ENCODE measurements at regions not wholly inside any gene's neighbourhood (a gene's known extent, or its start where the extent isn't known, plus 50 kb on each side); places are given as distances from the start of the nearest gene placed in this dataset.

GRCh38 chr17:6205525-6205924, 135.3 kb downstream of the WSCD1 start:
- Histone ChIP-seq H3K4me2 (ENCODE audit: low read length) (no peak overlapping the region), H3K27me3 (ENCODE audit: control insufficient read depth, low read length) (no peaks in the 10 kb centered on the region), H3K79me2 (ENCODE audit: control insufficient read depth, low read length) (no peaks in the 10 kb centered on the region), H3K4me3 (ENCODE audit: low read length) (no peak overlapping the region), H3K36me3 (ENCODE audit: control insufficient read depth, low read length) (no peaks in the 10 kb centered on the region), H3F3A (ENCODE audit: control insufficient read depth, insufficient read depth) (no peaks in the 10 kb centered on the region), H4K20me1 (ENCODE audit: control insufficient read depth, insufficient read depth, low read depth, low read length) (no peaks in the 10 kb centered on the region), H3K4me1 (ENCODE audit: control insufficient read depth, low read length) (no peaks in the 10 kb centered on the region), H3K9me3 (ENCODE audit: control insufficient read depth, insufficient read depth, low read length) (no peaks in the 10 kb centered on the region), H3K27ac (ENCODE audit: low read depth, low read length) (no peak overlapping the region), H3K9me2 (replicated peaks; ENCODE audit: control insufficient read depth, low read length) (no peaks in the 10 kb centered on the region)
- TF ChIP-seq CTCF (IDR thresholded peaks at IDR 0.05; ENCODE audit: low read depth, low read length, poor library complexity, severe bottlenecking) (no peak), EZH2phosphoT487 (IDR thresholded peaks at IDR 0.05; ENCODE audit: borderline replicate concordance, low read length) (no peak)

GRCh38 chr17:6205033-6205432, 134.9 kb downstream of the WSCD1 start:
- Histone ChIP-seq H3K9me3 (ENCODE audit: control insufficient read depth, insufficient read depth, low read length) (no peaks in the 10 kb centered on the region), H3K9me2 (replicated peaks; ENCODE audit: control insufficient read depth, low read length) (no peaks in the 10 kb centered on the region), H3K4me2 (ENCODE audit: low read length) (no peak overlapping the region), H3K27ac (ENCODE audit: low read depth, low read length) (no peak overlapping the region), H3K4me1 (ENCODE audit: control insufficient read depth, low read length) (no peaks in the 10 kb centered on the region), H3K27me3 (ENCODE audit: control insufficient read depth, low read length) (no peaks in the 10 kb centered on the region), H4K20me1 (ENCODE audit: control insufficient read depth, insufficient read depth, low read depth, low read length) (no peaks in the 10 kb centered on the region), H3K79me2 (ENCODE audit: control insufficient read depth, low read length) (no peaks in the 10 kb centered on the region), H3K4me3 (ENCODE audit: low read length) (no peak overlapping the region), H3K36me3 (ENCODE audit: control insufficient read depth, low read length) (no peaks in the 10 kb centered on the region), H3F3A (ENCODE audit: control insufficient read depth, insufficient read depth) (no peaks in the 10 kb centered on the region)
- TF ChIP-seq EZH2phosphoT487 (IDR thresholded peaks at IDR 0.05; ENCODE audit: borderline replicate concordance, low read length) = no peak
- TF ChIP-seq CTCF (IDR thresholded peaks at IDR 0.05; ENCODE audit: low read depth, low read length, poor library complexity, severe bottlenecking) = no peak

GRCh38 chr17:6204203-6204722, 134.1 kb downstream of the WSCD1 start:
- TF ChIP-seq CTCF (IDR thresholded peaks at IDR 0.05; ENCODE audit: low read depth, low read length, poor library complexity, severe bottlenecking) (no peak), EZH2phosphoT487 (IDR thresholded peaks at IDR 0.05; ENCODE audit: borderline replicate concordance, low read length) (no peak)
- H3K27me3 ChIP-seq (ENCODE audit: control insufficient read depth, low read length) = no peaks in the 10 kb centered on the region

More at GRCh38 chr17:6204203-6204722, 134.1 kb downstream of the WSCD1 start:
- Histone ChIP-seq H3F3A (ENCODE audit: control insufficient read depth, insufficient read depth) (no peaks in the 10 kb centered on the region), H3K79me2 (ENCODE audit: control insufficient read depth, low read length) (no peaks in the 10 kb centered on the region), H3K9me3 (ENCODE audit: control insufficient read depth, insufficient read depth, low read length) (no peaks in the 10 kb centered on the region), H4K20me1 (ENCODE audit: control insufficient read depth, insufficient read depth, low read depth, low read length) (no peaks in the 10 kb centered on the region), H3K4me1 (ENCODE audit: control insufficient read depth, low read length) (no peaks in the 10 kb centered on the region), H3K4me2 (ENCODE audit: low read length) (no peak overlapping the region), H3K36me3 (ENCODE audit: control insufficient read depth, low read length) (no peaks in the 10 kb centered on the region), H3K9me2 (replicated peaks; ENCODE audit: control insufficient read depth, low read length) (no peaks in the 10 kb centered on the region), H3K27ac (ENCODE audit: low read depth, low read length) (no peak overlapping the region), H3K4me3 (ENCODE audit: low read length) (no peak overlapping the region)
